ENCODE measurements at regions not wholly inside any gene's neighbourhood (a gene's known extent, or its start where the extent isn't known, plus 50 kb on each side); places are given as distances from the start of the nearest gene placed in this dataset.
"Not testable (repeated sequence)": the region's sequence is repeated elsewhere in the genome, so short reads cannot be mapped to it uniquely, and the experiment has no call there.

GRCh38 chr2:21836261-21836660 lies 712.5 kb downstream of the TDRD15 start:
- no peak for DNase-seq (ENCODE audit: low spot score)
- TF ChIP-seq, protein P1, sequence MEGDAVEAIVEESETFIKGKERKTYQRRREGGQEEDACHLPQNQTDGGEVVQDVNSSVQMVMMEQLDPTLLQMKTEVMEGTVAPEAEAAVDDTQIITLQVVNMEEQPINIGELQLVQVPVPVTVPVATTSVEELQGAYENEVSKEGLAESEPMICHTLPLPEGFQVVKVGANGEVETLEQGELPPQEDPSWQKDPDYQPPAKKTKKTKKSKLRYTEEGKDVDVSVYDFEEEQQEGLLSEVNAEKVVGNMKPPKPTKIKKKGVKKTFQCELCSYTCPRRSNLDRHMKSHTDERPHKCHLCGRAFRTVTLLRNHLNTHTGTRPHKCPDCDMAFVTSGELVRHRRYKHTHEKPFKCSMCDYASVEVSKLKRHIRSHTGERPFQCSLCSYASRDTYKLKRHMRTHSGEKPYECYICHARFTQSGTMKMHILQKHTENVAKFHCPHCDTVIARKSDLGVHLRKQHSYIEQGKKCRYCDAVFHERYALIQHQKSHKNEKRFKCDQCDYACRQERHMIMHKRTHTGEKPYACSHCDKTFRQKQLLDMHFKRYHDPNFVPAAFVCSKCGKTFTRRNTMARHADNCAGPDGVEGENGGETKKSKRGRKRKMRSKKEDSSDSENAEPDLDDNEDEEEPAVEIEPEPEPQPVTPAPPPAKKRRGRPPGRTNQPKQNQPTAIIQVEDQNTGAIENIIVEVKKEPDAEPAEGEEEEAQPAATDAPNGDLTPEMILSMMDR (IDR thresholded peaks at IDR 0.05; ENCODE audit: extremely low read depth, missing control alignments), result no peak

- TF ChIP-seq, protein P1 (IDR thresholded peaks at IDR 0.05; ENCODE audit: extremely low read depth, missing control alignments), result no peak
- no peak for DNase-seq (ENCODE audit: low spot score)
Measured at GRCh38 chr2:21836719-21837118, 713.0 kb downstream of the TDRD15 start.

DNA sequence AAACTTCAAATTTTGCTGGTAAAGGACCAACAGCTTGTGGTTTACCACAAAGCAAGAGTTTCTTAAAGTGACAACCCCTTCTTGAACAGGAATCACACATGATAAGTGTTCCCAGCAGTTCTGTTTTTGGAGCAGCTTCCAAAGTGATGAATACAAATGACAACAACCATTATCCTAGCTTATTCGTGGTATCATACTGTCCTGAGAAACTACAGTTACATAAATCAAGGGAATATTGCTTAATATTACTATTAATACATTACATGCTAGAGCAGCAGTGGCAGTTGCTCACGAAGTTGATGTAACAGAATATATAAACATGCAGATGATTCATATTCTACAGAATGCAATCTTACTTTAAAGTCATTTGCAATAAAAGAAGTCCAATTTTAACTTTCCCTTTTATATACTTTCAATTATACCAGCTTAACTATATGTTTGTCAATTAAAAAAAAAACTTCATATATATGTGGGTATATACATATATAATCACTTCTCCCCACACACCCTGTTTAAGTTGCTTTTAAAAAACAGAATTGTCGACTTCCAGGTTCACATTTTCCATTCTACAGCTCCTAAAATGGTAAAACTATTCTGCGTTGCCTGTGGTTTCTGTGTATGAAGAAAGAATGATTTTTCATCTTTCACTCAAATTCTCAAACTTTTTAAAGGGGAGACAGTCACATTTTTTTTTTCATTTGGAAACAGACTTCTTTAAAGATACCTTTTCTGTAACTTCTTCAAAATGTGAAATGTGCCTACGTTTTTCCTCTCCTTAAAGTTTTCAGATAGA lies 713.6 kb downstream of the TDRD15 start:
- no peak for DNase-seq (ENCODE audit: low spot score)

DNA sequence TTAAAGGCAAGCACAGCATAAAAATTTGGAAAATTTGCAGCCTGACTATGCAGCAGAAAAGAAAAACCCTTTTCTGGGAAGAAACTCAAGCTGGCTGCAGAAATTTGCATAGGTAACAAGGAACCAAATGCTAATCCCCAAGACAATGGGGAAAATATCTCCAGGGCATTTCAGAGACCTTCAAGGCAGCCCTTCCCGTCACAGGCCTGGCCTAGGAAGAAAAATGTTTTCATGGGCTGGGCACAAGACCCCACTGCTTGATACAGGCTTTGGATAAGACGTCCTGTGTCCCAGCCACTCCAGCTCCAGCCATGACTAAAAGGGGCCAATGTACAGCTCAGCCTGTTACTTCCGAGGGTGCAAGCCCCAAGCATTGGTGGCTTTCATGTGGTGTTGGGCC lies 717.6 kb downstream of the TDRD15 start:
- DNase-seq (ENCODE audit: low spot score), result no peak
- TF ChIP-seq, protein P1 (IDR thresholded peaks at IDR 0.05; ENCODE audit: extremely low read depth, missing control alignments), result no peak

More for the DNA sequence above, 713.6 kb downstream of the TDRD15 start:
- TF ChIP-seq, protein P1 (IDR thresholded peaks at IDR 0.05; ENCODE audit: extremely low read depth, missing control alignments), result no peak

- not testable (repeated sequence) for DNase-seq (ENCODE audit: low spot score)
Measured at GRCh38 chr2:21850367-21850766, 726.6 kb downstream of the TDRD15 start.

DNA sequence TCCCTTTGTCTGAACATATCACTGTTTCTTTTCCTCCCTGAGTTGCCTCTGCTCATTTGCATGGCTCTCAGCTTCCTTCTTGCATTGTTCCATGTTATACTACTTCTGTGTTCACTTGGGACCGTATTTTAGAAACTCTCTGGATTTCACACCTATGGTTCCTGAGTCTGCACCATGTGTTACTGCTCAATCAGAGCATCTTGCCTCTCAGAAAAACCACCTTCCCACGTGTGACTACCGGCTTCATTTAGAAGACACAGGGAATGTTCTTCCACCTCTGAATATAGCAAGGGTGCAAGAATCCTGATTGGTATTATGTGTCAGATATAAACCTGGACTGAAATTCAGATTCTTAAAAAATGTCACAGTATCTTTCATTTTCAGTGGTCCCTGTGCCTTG lies 731.2 kb downstream of the TDRD15 start:
- TF ChIP-seq, protein P1 (IDR thresholded peaks at IDR 0.05; ENCODE audit: extremely low read depth, missing control alignments), result no peak
- no peak for DNase-seq (ENCODE audit: low spot score)

- TF ChIP-seq, protein P1 (IDR thresholded peaks at IDR 0.05; ENCODE audit: extremely low read depth, missing control alignments), result no peak
- DNase-seq (ENCODE audit: low spot score), result no peak
Measured at GRCh38 chr2:21856708-21857107, 732.9 kb downstream of the TDRD15 start.

GRCh38 chr2:21860907-21861306 lies 737.1 kb downstream of the TDRD15 start:
- DNase-seq (ENCODE audit: low spot score), result no peak
- TF ChIP-seq, protein P1 (IDR thresholded peaks at IDR 0.05; ENCODE audit: extremely low read depth, missing control alignments), result no peak

All from GM20000 (cell line).